GM21515 (cell line): ENCODE measurements at regions not wholly inside any gene's neighbourhood (a gene's known extent, or its start where the extent isn't known, plus 50 kb on each side); places are given as distances from the start of the nearest gene placed in this dataset.
"Not testable (repeated sequence)": the region's sequence is repeated elsewhere in the genome, so short reads cannot be mapped to it uniquely, and the experiment has no call there.

Experiments
- ATAC-seq: cut with Tn5 transposase; IDR thresholded peaks from one replicate; pipeline ENCODE4 v1.9.1; 2021; ENCODE audit not compliant: unreplicated experiment

DNA sequence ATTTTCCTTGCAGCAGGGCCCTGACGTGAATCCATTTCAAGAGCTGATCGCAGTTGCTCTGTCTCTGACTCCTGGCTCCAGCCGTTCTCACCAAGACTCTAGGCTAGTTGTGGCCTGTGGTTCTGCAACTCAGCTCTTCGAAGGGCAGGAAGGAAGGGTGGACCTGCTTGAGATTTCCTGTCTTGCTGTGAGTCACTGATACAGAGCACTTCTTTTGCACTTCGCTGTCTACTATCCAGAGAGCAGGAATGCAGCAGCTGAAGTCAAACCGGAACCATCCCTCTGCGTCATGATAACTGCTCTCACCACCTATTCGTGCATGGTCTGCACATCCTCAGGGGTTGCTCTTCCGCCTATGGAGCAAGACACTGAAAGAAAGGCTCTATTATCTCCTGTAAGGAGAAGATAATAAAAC is 59.7 kb downstream of the RAP2B start:
- peak; percentile 99 for ATAC-seq

GRCh38 chr3:153226877-153227276 is 64.9 kb downstream of the RAP2B start:
- ATAC-seq, result not testable (repeated sequence)

DNA sequence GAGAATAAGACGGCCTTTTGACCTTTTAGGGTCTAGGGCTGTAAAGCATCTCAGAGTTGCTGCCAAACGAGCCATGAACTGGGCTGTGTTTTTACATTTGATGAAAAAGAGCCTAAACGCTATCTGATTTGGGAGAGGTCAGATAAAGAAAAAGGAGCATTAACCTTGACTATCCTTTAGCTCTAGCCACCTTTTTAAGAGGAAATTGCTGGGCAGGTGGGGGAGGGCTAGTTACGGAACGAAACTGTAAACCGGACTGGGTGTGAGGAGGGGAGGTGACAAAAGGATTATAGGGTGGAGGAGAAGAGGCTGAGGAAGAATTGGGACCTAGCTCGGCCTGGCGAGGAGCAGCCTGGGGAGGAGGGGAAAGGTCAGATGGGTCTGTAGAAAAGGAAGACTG is 68.4 kb downstream of the RAP2B start:
- not testable (repeated sequence) for ATAC-seq

DNA sequence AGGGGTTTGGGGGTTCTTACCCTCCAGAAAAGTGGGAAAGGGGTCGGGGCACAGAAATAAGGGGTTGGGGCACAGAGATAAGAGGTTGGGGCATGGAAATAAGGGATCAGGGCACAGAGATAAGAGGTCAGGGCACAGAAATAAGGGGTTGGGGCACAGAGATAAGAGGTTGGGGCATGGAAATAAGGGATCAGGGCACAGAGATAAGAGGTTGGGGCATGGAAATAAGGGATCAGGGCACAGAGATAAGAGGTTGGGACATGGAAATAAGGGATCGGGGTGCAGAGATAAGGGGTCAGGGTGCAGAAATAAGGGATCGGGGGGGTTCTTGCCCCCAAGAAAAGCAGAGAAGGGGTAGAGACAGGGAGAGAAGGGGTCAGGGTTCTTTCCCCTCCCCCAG is 69.2 kb downstream of the RAP2B start:
- ATAC-seq, result not testable (repeated sequence)

DNA sequence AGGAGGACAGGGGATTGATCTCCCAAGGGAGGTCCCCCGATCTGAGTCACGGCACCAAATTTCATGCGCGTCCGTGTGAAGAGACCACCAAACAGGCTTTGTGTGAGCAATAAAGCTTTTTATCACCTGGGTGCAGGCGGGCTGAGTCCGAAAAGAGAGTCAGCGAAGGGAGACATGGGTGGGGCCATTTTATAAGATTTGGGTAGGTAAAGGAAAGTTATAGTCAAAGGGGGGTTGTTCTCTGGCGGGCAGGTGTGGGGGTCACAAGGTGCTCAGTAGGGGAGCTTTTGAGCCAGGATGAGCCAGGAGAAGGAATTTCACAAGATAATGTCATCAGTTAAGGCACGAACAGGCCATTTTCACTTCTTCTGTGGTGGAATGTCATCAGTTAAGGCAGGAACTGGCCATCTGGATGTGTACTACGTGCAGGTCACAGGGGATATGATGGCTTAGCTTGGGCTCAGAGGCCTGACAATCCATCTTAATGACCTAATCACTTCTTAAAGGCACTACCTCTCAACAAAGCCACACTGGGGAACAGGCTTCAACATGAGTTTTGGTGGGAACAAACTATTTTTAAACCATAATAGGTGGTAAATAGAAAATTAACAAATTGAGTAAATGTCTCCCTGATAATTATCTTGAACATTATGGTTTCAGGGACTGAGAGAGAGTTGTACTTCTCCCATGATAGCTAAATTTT is 70.2 kb downstream of the RAP2B start:
- not testable (repeated sequence) for ATAC-seq

DNA sequence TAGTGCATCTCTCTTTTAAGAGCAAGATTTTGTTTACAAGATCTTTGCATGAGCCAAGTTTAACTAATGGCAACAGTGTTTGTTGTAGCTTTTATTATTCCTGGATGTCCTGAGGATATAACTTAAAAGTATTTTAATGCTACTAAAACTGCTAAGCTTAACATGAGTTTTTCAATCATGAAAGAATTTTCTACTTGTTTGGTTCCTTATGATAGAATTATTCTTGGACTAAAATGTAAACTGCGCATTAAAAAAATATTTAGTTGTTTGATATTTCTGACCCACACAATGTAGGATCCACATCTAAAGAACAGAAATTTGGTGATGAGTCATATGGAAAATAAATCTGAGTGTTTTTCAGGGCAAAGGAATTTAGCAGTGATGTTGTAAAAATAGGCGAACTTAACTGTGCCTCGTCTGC is 70.8 kb downstream of the RAP2B start:
- ATAC-seq, result no peak

DNA sequence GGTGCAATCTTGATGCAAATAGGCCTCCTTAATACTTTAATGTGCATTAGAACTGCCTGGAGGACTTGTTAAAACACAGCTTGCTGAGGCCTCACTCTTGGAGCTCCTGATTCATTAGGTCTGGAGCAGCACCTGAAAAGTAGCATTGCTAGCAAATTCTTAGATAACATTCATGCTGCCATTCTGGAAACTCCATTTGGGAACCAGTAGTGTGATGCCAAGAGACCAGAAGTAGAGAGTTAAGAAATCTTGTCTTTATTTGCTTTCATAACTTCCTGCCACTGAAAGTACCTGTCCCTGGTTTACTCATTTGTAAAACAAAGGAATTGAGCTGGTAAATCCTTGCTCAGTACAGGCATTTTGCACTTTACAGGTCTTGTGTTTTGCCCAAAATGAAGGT is 72.0 kb downstream of the RAP2B start:
- no peak for ATAC-seq

DNA sequence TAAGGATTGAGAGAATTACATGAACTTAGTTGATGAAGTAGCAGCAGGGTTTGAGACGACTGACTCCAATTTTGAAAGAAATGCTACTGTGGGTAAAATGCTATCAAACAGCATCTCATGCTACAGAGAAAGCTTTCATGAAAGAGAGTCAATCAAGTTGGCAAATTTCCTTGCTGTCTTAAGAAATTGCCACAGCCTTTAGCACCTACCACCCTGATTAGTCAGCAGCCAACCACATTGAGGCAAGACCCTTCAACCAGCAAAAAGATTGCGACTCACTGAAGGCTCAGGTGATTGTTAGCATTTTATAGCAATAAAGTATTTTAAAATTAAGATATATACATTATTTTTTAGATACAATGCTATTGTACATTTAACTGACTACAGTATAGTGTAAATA is 80.9 kb downstream of the RAP2B start:
- ATAC-seq, result no peak

GRCh38 chr3:153244961-153245360 is 82.9 kb downstream of the RAP2B start:
- ATAC-seq, result no peak

DNA sequence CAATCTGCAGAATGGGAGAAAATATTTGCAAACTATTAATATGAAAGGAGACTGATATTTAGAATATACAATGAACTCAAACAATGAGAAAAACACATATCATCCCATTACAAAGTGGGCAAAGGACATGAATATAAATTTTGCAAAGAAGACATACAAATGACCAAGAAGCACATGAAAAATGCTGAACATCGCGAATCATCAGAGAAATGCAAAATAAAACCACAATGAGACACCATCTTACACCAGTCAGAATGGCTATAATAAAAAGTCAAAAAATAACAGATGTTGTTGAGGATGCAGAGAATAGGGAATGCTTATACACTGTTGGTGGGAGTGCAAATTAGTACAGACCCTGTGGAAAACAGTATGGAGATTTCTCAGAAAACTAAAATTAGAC is 83.6 kb downstream of the RAP2B start:
- no peak for ATAC-seq

GRCh38 chr3:153246331-153246730 is 84.3 kb downstream of the RAP2B start:
- ATAC-seq, result no peak

DNA sequence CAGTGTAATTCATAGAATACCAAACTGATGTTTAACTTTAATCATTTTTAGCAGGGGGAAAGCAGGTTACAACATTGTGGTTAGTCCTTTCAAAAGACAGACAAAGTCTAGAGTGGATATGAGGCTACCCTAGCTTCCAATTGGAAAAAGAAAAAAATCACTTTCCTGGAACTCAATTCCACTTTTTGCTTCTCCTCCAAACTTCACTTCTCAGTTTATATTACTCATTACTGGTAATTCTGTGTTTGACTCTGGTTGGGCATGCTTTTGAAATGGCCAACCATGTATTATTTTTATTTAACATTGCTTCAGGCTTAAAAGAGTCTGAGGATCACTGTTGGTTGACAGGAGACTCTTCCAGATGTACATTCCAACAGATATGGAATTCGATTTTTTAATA is 84.8 kb downstream of the RAP2B start:
- ATAC-seq, result no peak

- ATAC-seq, result no peak
These were observed 85.6 kb downstream of the RAP2B start for GRCh38 chr3:153247331-153248330.

DNA sequence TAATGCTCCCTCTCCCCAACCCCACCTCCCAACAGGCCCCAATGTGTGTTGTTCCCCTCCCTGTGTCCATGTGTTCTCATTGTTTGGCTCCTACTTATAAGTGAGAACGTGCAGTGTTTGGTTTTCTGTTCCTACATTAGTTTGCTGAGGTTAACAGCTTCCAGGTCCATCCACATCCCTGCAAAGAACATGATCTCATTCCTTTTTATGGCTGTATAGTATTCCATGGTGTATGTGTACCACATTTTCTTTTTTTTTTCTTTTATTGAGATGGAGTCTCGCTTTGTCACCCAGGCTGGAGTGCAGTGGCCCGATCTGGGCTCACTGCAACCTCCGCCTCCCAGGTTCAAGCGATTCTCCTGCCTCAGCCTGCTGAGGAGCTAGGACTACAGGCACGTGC is 86.8 kb downstream of the RAP2B start:
- not testable (repeated sequence) for ATAC-seq

DNA sequence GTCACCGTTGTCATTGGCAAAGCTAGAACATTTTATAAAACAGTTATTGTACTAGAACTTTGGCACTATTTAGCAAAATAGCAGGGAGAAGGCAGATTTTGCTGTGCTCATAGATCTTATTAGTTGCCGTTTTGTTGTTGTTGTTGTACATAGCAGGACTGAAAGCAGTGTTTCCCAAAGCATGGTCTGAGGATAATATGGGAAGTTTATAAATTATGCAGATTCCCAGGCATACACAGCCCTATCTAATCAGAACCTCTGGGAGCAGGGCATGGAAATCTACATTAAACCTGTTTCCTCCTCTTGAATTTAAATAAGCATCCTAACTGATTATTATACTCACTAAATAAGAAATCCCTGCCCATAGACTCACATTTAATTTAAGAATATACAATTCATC is 87.9 kb downstream of the RAP2B start:
- no peak for ATAC-seq

DNA sequence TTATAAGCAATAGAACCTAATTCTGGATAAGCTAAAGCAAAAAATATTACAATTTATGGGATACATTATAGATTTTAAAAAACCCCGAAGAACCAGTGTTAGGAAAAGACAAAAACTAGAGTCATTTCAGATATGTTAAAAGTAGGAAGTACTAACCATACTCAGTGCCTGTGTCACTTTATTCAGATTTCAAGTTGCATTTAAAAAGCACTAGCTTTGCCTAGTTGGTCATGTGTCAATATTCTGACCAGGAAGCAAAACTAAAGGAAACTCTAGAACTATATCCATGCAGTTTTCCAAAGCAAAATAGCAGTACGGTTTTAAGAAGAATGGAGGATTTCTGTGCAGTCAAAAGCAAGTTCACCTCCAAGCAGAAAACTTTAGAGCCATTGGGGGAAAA is 88.4 kb downstream of the RAP2B start:
- no peak for ATAC-seq

GRCh38 chr3:153252963-153253362 is 90.9 kb downstream of the RAP2B start:
- ATAC-seq, result no peak

DNA sequence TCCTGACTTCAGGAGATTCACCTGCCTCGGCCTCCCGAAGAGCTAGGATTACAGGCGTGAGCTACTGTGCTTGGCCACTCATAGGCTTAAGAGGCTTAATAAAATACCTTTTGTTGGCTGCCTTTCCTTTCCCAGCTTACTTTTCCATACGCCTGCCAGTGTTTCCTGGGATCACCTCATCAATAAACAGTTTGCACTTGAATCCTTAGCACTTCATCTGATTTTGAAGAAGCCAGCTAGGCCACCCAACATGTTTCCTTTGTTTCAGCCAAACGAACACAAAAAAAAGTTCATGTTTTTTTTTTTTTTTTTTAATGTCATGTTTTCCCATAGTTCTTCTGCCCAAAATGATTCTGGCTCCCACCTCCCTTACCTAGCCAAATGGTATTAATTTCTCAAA is 92.3 kb downstream of the RAP2B start:
- no peak for ATAC-seq

GRCh38 chr3:153257673-153258351 is 95.8 kb downstream of the RAP2B start:
- no peak for ATAC-seq

- ATAC-seq, result no peak
These were observed 97.9 kb downstream of the RAP2B start for GRCh38 chr3:153259956-153260355.

GRCh38 chr3:153260681-153261080 is 98.7 kb downstream of the RAP2B start:
- no peak for ATAC-seq
